C4-2B (cell line): ENCODE measurements at regions not wholly inside any gene's neighbourhood (a gene's known extent, or its start where the extent isn't known, plus 50 kb on each side); places are given as distances from the start of the nearest gene placed in this dataset.

Experiments used
- H3K27ac ChIP-seq: fragments of 450-650 bp; 2 replicates; pipeline ENCODE4 v1.5.1; 2017
- CTCF ChIP-seq: fragments of 450-650 bp; conservative IDR thresholded peaks from 2 replicates; pipeline ENCODE4 v1.5.1; 2017; ENCODE audit warnings: mild to moderate bottlenecking
- ZFX ChIP-seq: fragments of 450-650 bp; IDR thresholded peaks from 2 replicates; pipeline ENCODE4 v1.6.1; 2017

- TF ChIP-seq CTCF (no peak), ZFX (no peak)
- no peak overlapping the region for H3K27ac ChIP-seq
These were observed 91.5 kb downstream of the GGTLC2 start for GRCh38 chr22:22735695-22736611.

DNA sequence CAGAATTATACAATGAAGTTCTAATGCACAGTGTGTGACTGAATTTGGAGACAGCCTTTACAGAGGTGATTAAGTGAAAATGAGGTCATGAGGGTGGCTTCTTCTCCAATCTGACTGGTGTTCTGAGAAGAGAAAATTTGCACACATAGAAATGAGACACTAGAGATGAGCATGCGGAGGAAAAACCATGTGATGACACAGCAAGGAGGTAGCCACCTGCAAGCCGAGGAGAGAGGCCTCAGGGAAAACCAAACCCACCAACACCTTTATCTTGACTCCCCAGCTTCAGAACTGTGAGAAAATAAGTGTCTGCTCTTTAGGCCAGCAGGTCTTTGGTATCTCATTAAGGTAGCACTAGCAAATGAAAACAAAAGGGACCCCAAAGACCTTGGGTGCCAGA lies 93.2 kb downstream of the GGTLC2 start:
- no peak for TF ChIP-seq CTCF
- no peak for TF ChIP-seq ZFX
- no peak overlapping the region for H3K27ac ChIP-seq

GRCh38 chr22:22738959-22739585 lies 94.7 kb downstream of the GGTLC2 start:
- TF ChIP-seq CTCF (no peak), ZFX (no peak)
- no peak overlapping the region for H3K27ac ChIP-seq

GRCh38 chr22:22740560-22741276 lies 96.3 kb downstream of the GGTLC2 start:
- TF ChIP-seq CTCF (no peak), ZFX (no peak)
- no peak overlapping the region for H3K27ac ChIP-seq

DNA sequence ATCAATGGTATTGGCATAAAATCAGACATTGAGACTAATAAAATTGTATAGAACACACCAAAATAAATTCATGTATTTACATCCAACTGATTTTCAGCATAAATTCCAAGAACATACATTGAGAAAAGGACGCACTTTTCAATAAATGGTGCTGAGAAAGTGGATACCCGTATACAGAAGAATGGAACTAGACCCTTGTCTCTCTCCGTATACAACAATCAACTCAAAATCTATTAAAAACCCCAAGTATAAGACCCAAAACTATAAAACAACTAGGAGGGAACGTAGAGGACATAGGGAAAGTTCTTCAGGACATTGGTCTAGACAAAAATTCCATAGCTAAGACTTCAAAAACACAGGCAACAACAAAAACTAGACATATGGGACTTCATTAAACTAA lies 97.4 kb downstream of the GGTLC2 start:
- H3K27ac ChIP-seq: no peak overlapping the region
- TF ChIP-seq CTCF (no peak), ZFX (no peak)

- no peak overlapping the region for H3K27ac ChIP-seq
- no peak for TF ChIP-seq CTCF
These were observed 98.2 kb downstream of the GGTLC2 start for GRCh38 chr22:22742641-22743040.
